ENCODE measurements at regions not wholly inside any gene's neighbourhood (a gene's known extent, or its start where the extent isn't known, plus 50 kb on each side); places are given as distances from the start of the nearest gene placed in this dataset.

DNA sequence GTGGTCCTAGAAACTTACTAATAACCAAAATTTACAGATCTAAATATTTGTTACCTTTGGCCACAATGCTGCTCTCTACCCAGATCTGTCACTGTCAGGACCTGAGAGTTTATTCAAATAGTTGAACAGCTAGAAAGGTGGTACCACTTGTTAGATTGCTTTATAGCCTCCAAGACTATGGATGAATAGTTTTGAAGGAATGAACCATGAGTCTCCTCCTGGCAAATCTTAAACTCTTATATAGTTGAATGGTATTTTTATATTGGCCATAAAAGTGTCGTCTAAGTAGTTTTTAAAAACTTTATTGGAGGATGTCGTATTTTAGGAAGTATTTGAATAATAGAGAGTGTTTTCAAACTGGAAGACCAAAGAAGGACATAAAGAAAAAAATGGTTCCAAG is 178.7 kb downstream of the AHR start:
- Histone ChIP-seq H3K9me2 (ENCODE audit: insufficient read depth) (no peaks in the 10 kb centered on the region), H3F3A (ENCODE audit: insufficient read depth, low read depth) (no peaks in the 10 kb centered on the region), H3K9me3 (ENCODE audit: insufficient read depth, low read depth) (no peaks in the 10 kb centered on the region), H3K27me3 (ENCODE audit: insufficient read depth, low read depth) (no peaks in the 10 kb centered on the region), H3K27ac (no peak overlapping the region), H2AFZ (no peak overlapping the region), H3K4me1 (replicated peaks; ENCODE audit: insufficient read depth) (no peaks in the 10 kb centered on the region), H3K4me3 (no peak overlapping the region), H3K79me2 (ENCODE audit: low read depth) (no peaks in the 10 kb centered on the region), H3K4me2 (no peak overlapping the region), H3K36me3 (ENCODE audit: low read depth) (no peaks in the 10 kb centered on the region), H4K20me1 (ENCODE audit: insufficient read depth) (no peaks in the 10 kb centered on the region)
- no TSS peak for BruUV-seq (replicated peaks)
- intact Hi-C loops (cut with micrococcal nuclease; ENCODE audit: unreplicated experiment) = no loop called here
- ChIA-PET POLR2A (ENCODE audit: unreplicated experiment) (interaction anchor here (0.5 to 0.7 kb wide), 2 partner anchors 179 to 569 kb away, joined by 8 to 25 read pairs; no protein-coding TSS in a partner anchor), CTCF (no interaction called here)
- no peak for TF ChIP-seq EZH2 (IDR thresholded peaks at IDR 0.05; ENCODE audit: low read depth)
- TF ChIP-seq, protein P1, sequence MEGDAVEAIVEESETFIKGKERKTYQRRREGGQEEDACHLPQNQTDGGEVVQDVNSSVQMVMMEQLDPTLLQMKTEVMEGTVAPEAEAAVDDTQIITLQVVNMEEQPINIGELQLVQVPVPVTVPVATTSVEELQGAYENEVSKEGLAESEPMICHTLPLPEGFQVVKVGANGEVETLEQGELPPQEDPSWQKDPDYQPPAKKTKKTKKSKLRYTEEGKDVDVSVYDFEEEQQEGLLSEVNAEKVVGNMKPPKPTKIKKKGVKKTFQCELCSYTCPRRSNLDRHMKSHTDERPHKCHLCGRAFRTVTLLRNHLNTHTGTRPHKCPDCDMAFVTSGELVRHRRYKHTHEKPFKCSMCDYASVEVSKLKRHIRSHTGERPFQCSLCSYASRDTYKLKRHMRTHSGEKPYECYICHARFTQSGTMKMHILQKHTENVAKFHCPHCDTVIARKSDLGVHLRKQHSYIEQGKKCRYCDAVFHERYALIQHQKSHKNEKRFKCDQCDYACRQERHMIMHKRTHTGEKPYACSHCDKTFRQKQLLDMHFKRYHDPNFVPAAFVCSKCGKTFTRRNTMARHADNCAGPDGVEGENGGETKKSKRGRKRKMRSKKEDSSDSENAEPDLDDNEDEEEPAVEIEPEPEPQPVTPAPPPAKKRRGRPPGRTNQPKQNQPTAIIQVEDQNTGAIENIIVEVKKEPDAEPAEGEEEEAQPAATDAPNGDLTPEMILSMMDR (conservative IDR thresholded peaks at IDR 0.05) = no peak
- no peak for DNase-seq

GRCh38 chr7:17481118-17481517 is 182.7 kb downstream of the AHR start:
- ChIA-PET POLR2A (ENCODE audit: unreplicated experiment) (no interaction called here), CTCF (no interaction called here)
- H2AFZ ChIP-seq = no peak overlapping the region
- H3K4me1 ChIP-seq (replicated peaks; ENCODE audit: insufficient read depth) = no peaks in the 10 kb centered on the region
- BruUV-seq (replicated peaks) = no TSS peak
- H4K20me1 ChIP-seq (ENCODE audit: insufficient read depth) = no peaks in the 10 kb centered on the region
- no peaks in the 10 kb centered on the region for H3K9me2 ChIP-seq (ENCODE audit: insufficient read depth)
- no peak overlapping the region for H3K4me2 ChIP-seq
- no peaks in the 10 kb centered on the region for H3K36me3 ChIP-seq (ENCODE audit: low read depth)
- no peaks in the 10 kb centered on the region for H3K9me3 ChIP-seq (ENCODE audit: insufficient read depth, low read depth)
- no peak overlapping the region for H3K4me3 ChIP-seq
- no peaks in the 10 kb centered on the region for H3K27me3 ChIP-seq (ENCODE audit: insufficient read depth, low read depth)
- no peaks in the 10 kb centered on the region for H3K79me2 ChIP-seq (ENCODE audit: low read depth)
- TF ChIP-seq EZH2 (IDR thresholded peaks at IDR 0.05; ENCODE audit: low read depth) = no peak
- TF ChIP-seq, protein P1 (conservative IDR thresholded peaks at IDR 0.05) = no peak
- intact Hi-C loops (cut with micrococcal nuclease; ENCODE audit: unreplicated experiment) = no loop called here
- H3F3A ChIP-seq (ENCODE audit: insufficient read depth, low read depth) = no peaks in the 10 kb centered on the region
- H3K27ac ChIP-seq = no peak overlapping the region
- no peak for DNase-seq

- Histone ChIP-seq H3K27ac (no peak overlapping the region), H3K27me3 (ENCODE audit: insufficient read depth, low read depth) (no peaks in the 10 kb centered on the region), H3K9me2 (ENCODE audit: insufficient read depth) (no peaks in the 10 kb centered on the region), H3K36me3 (ENCODE audit: low read depth) (no peaks in the 10 kb centered on the region), H3K79me2 (ENCODE audit: low read depth) (no peaks in the 10 kb centered on the region), H3F3A (ENCODE audit: insufficient read depth, low read depth) (no peaks in the 10 kb centered on the region), H3K4me3 (no peak overlapping the region), H3K4me1 (replicated peaks; ENCODE audit: insufficient read depth) (no peaks in the 10 kb centered on the region), H2AFZ (no peak overlapping the region), H4K20me1 (ENCODE audit: insufficient read depth) (no peaks in the 10 kb centered on the region), H3K9me3 (ENCODE audit: insufficient read depth, low read depth) (no peaks in the 10 kb centered on the region), H3K4me2 (no peak overlapping the region)
- BruUV-seq (replicated peaks) = no TSS peak
- ChIA-PET CTCF (no interaction called here), POLR2A (ENCODE audit: unreplicated experiment) (no interaction called here)
- no peak for DNase-seq
- no peak for TF ChIP-seq EZH2 (IDR thresholded peaks at IDR 0.05; ENCODE audit: low read depth)
- TF ChIP-seq, protein P1 (conservative IDR thresholded peaks at IDR 0.05) = no peak
- intact Hi-C loops (cut with micrococcal nuclease; ENCODE audit: unreplicated experiment) = no loop called here
Observed at GRCh38 chr7:17485368-17485767, 186.9 kb downstream of the AHR start.

All from PC-9 (cell line).